Fibroblast of lung (primary cell): ENCODE measurements at regions not wholly inside any gene's neighbourhood (a gene's known extent, or its start where the extent isn't known, plus 50 kb on each side); places are given as distances from the start of the nearest gene placed in this dataset.

Experiments used
- DNase-seq, 2 donors: peaks; one replicate each; pipeline versions ENCODE4 v3.0.0 to v3.0.0-alpha.2; 2010; ENCODE audit warnings: low read depth in 2 of 2
- H2AFZ ChIP-seq: 2 replicates; pipeline ENCODE4 v1.5.1; 2012; ENCODE audit warnings: low read length, control low read depth, inconsistent platforms
- H3K27ac ChIP-seq: 2 replicates; pipeline ENCODE4 v1.5.1; 2011; ENCODE audit warnings: low read length, control low read depth; ENCODE audit not compliant: insufficient read depth
- H3K27me3 ChIP-seq: 2 replicates; pipeline ENCODE4 v1.5.1; 2011; ENCODE audit warnings: mild to moderate bottlenecking, low read length; ENCODE audit not compliant: control insufficient read depth, insufficient read depth
- H3K36me3 ChIP-seq: 2 replicates; pipeline ENCODE4 v1.5.1; 2011; ENCODE audit warnings: low read length; ENCODE audit not compliant: control insufficient read depth, insufficient read depth
- H3K4me1 ChIP-seq: 2 replicates; pipeline ENCODE4 v1.5.1; 2011; ENCODE audit warnings: low read length; ENCODE audit not compliant: control insufficient read depth, insufficient read depth; ENCODE audit errors: extremely low read depth
- H3K4me2 ChIP-seq: 2 replicates; pipeline ENCODE4 v1.5.1; 2011; ENCODE audit warnings: low read length, control low read depth; ENCODE audit not compliant: insufficient read depth; ENCODE audit errors: extremely low read depth
- H3K4me3 ChIP-seq, 4 experiments: fragments of 200-600 bp in 1 of 4; sonication (generic) in 1 of 4; replicated peaks in 1 of 4; 2 replicates each; pipeline ENCODE4 v1.5.1; 2011 to 2016; ENCODE audit warnings: low read length in 4 of 4, low read depth in 3 of 4, mild to moderate bottlenecking in 3 of 4, control low read depth in 2 of 4, inconsistent platforms in 1 of 4, mixed read lengths in 1 of 4; ENCODE audit not compliant: insufficient read depth in 1 of 4; ENCODE audit errors: control extremely low read depth in 1 of 4
- H3K79me2 ChIP-seq: 2 replicates; pipeline ENCODE4 v1.5.1; 2012; ENCODE audit warnings: mild to moderate bottlenecking, low read length, inconsistent platforms; ENCODE audit not compliant: control insufficient read depth, insufficient read depth
- H3K9ac ChIP-seq: 2 replicates; pipeline ENCODE4 v1.5.1; 2011; ENCODE audit warnings: mild to moderate bottlenecking, low read length, control low read depth; ENCODE audit not compliant: insufficient read depth
- H3K9me3 ChIP-seq: 2 replicates; pipeline ENCODE4 v1.5.1; 2012; ENCODE audit warnings: low read depth, low read length; ENCODE audit not compliant: control insufficient read depth, insufficient read depth
- H4K20me1 ChIP-seq: 2 replicates; pipeline ENCODE4 v1.5.1; 2011; ENCODE audit warnings: low read length; ENCODE audit not compliant: control insufficient read depth, insufficient read depth; ENCODE audit errors: extremely low read depth
- CTCF ChIP-seq, 2 donors: IDR thresholded peaks in 1 of 2; conservative IDR thresholded peaks in 1 of 2; 1 replicate in 1 of 2; 2 replicates in 1 of 2; pipeline ENCODE4 v1.5.1; 2011 to 2012; ENCODE audit warnings: low read length in 2 of 2, control low read depth in 1 of 2, inconsistent platforms in 1 of 2, low read depth in 1 of 2, mild to moderate bottlenecking in 1 of 2
- EZH2 ChIP-seq: IDR thresholded peaks from 2 replicates; pipeline ENCODE4 v1.5.1; 2012; ENCODE audit warnings: low read length, control low read depth, mild to moderate bottlenecking; ENCODE audit errors: missing control alignments

- no peak overlapping the region for H3K27ac ChIP-seq
Observed at GRCh38 chr9:26612211-26612610, 280.4 kb downstream of the CAAP1 start.

GRCh38 chr9:26606756-26607155 is 285.8 kb downstream of the CAAP1 start:
- Histone ChIP-seq H3K27ac (no peak overlapping the region), H3K4me3 (no peak overlapping the region), H3K9ac (no peak overlapping the region), H4K20me1 (no peaks in the 10 kb centered on the region), H3K9me3 (no peaks in the 10 kb centered on the region), H3K4me2 (no peak overlapping the region), H3K27me3 (no peaks in the 10 kb centered on the region), H2AFZ (no peak overlapping the region), H3K4me1 (no peaks in the 10 kb centered on the region), H3K36me3 (no peaks in the 10 kb centered on the region), H3K79me2 (no peaks in the 10 kb centered on the region)
- DNase-seq = no peak
- TF ChIP-seq EZH2 = no peak
- no peak for TF ChIP-seq CTCF (conservative IDR thresholded peaks at IDR 0.05 in 1 of 2, IDR thresholded peaks at IDR 0.05 in 1 of 2; ENCODE audit: low read depth in 1 of 2, low read length in 2 of 2)

More at GRCh38 chr9:26612211-26612610, 280.4 kb downstream of the CAAP1 start:
- H3K27me3 ChIP-seq = no peaks in the 10 kb centered on the region
- H3K36me3 ChIP-seq = no peaks in the 10 kb centered on the region
- H4K20me1 ChIP-seq = no peaks in the 10 kb centered on the region
- no peak overlapping the region for H3K4me2 ChIP-seq
- no peak overlapping the region for H3K4me3 ChIP-seq
- H3K9ac ChIP-seq = no peak overlapping the region
- no peak for DNase-seq
- no peaks in the 10 kb centered on the region for H3K4me1 ChIP-seq
- H2AFZ ChIP-seq = no peak overlapping the region
- no peaks in the 10 kb centered on the region for H3K9me3 ChIP-seq
- TF ChIP-seq EZH2 (no peak), CTCF (conservative IDR thresholded peaks at IDR 0.05 in 1 of 2, IDR thresholded peaks at IDR 0.05 in 1 of 2; ENCODE audit: low read depth in 1 of 2, low read length in 2 of 2) (no peak)
- H3K79me2 ChIP-seq = no peaks in the 10 kb centered on the region

- no peak for DNase-seq
Observed at GRCh38 chr9:26605367-26605766, 287.2 kb downstream of the CAAP1 start.

More at GRCh38 chr9:26605367-26605766, 287.2 kb downstream of the CAAP1 start:
- no peak overlapping the region for H2AFZ ChIP-seq
- H3K36me3 ChIP-seq = no peaks in the 10 kb centered on the region
- H3K27me3 ChIP-seq = no peaks in the 10 kb centered on the region
- H3K4me2 ChIP-seq = no peak overlapping the region
- H3K9me3 ChIP-seq = no peaks in the 10 kb centered on the region
- TF ChIP-seq EZH2 (no peak), CTCF (conservative IDR thresholded peaks at IDR 0.05 in 1 of 2, IDR thresholded peaks at IDR 0.05 in 1 of 2; ENCODE audit: low read depth in 1 of 2, low read length in 2 of 2) (no peak)
- no peak overlapping the region for H3K9ac ChIP-seq
- no peak overlapping the region for H3K27ac ChIP-seq
- H4K20me1 ChIP-seq = no peaks in the 10 kb centered on the region
- H3K4me1 ChIP-seq = no peaks in the 10 kb centered on the region
- no peaks in the 10 kb centered on the region for H3K79me2 ChIP-seq
- H3K4me3 ChIP-seq = no peak overlapping the region
